A673 (cell line): ENCODE measurements at regions not wholly inside any gene's neighbourhood (a gene's known extent, or its start where the extent isn't known, plus 50 kb on each side); places are given as distances from the start of the nearest gene placed in this dataset.

Experiments used
- BruUV-seq: library from RNA; stranded (reverse); fragments of 400-500 nt; replicated peaks from 2 replicates; lab custom pipeline; 2021; lab: Mats Ljungman, UMichigan
- CTCF ChIA-PET: fragments of 300-600 bp; sonication (Branson Sonifier 250); formaldehyde crosslinking; loops from one replicate; lab custom pipeline; 2022; ENCODE audit warnings: antibody characterized with exemption; lab: Charles Lee
- POLR2A ChIA-PET: fragments of 300-600 bp; sonication (Branson Sonifier 250); formaldehyde crosslinking; loops from one replicate; lab custom pipeline; 2022; ENCODE audit warnings: antibody characterized with exemption; ENCODE audit not compliant: low non-redundant PET; lab: Charles Lee
- DNase-seq: peaks from one replicate; pipeline ENCODE4 v3.0.0-alpha.2; 2015; ENCODE audit warnings: low spot score
- H3K27ac ChIP-seq: fragments of 200-600 bp; sonication (generic); 2 replicates; pipeline ENCODE4 v1.5.1; 2016; ENCODE audit warnings: mixed run types, low read depth, mild to moderate bottlenecking, mixed read lengths, antibody characterized with exemption, low read length; ENCODE audit not compliant: poor library complexity, severe bottlenecking
- H3K27me3 ChIP-seq: fragments of 200-600 bp; sonication (generic); replicated peaks from 2 replicates; pipeline ENCODE4 v1.6.1; 2017; ENCODE audit warnings: mixed run types, low read depth, mild to moderate bottlenecking, mixed read lengths, antibody characterized with exemption, low read length; ENCODE audit not compliant: insufficient read depth, poor library complexity
- H3K36me3 ChIP-seq: fragments of 200-600 bp; sonication (generic); 2 replicates; pipeline ENCODE4 v1.6.1; 2016; ENCODE audit warnings: mixed run types, mild to moderate bottlenecking, mixed read lengths, antibody characterized with exemption, low read length; ENCODE audit not compliant: insufficient read depth, poor library complexity, severe bottlenecking
- H3K4me1 ChIP-seq: fragments of 200-600 bp; sonication (generic); 2 replicates; pipeline ENCODE4 v1.6.1; 2017; ENCODE audit warnings: mixed run types, mild to moderate bottlenecking, mixed read lengths, antibody characterized with exemption, low read length; ENCODE audit not compliant: insufficient read depth, poor library complexity, severe bottlenecking
- H3K4me3 ChIP-seq: fragments of 200-600 bp; sonication (generic); 2 replicates; pipeline ENCODE4 v1.5.1; 2016; ENCODE audit warnings: low read depth, mixed run types, mild to moderate bottlenecking, mixed read lengths, low read length; ENCODE audit not compliant: poor library complexity, severe bottlenecking
- H3K9me3 ChIP-seq: fragments of 200-600 bp; sonication (generic); 2 replicates; pipeline ENCODE4 v1.6.1; 2016; ENCODE audit warnings: mixed run types, low read depth, mild to moderate bottlenecking, mixed read lengths, antibody characterized with exemption, low read length; ENCODE audit not compliant: poor library complexity, severe bottlenecking
- CTCF ChIP-seq: fragments of 300-800, 200-600 bp; sonication (generic); conservative IDR thresholded peaks from 2 replicates; pipeline ENCODE4 v1.5.1; 2017; ENCODE audit warnings: low read depth, mild to moderate bottlenecking, antibody characterized with exemption, low read length, moderate library complexity, mixed read lengths
- EZH2 ChIP-seq: fragments of 200-600 bp; sonication (generic); IDR thresholded peaks from 2 replicates; pipeline ENCODE4 v1.6.1; 2017; ENCODE audit warnings: borderline replicate concordance, low read depth, mild to moderate bottlenecking, mixed read lengths, antibody characterized with exemption, low read length; ENCODE audit not compliant: poor library complexity, severe bottlenecking
- intact Hi-C: fragments of 100-400 bp; cut with micrococcal nuclease; formaldehyde crosslinking; loops from one replicate; pipeline ENCODE4 v1.10.0; 2022; ENCODE audit not compliant: unreplicated experiment

GRCh38 chr11:123249354-123249753, 54.3 kb upstream of the CLMP start:
- Histone ChIP-seq H3K4me3 (no peak overlapping the region), H3K9me3 (no peaks in the 10 kb centered on the region), H3K4me1 (peaks cover 21% of the 10 kb centered on the region), H3K27me3 (no peaks in the 10 kb centered on the region), H3K27ac (no peak overlapping the region), H3K36me3 (no peaks in the 10 kb centered on the region)
- intact Hi-C loops, result loop anchor here (2.0 kb wide), 1 partner anchor 229 kb away; no protein-coding TSS in a partner anchor
- BruUV-seq, result no TSS peak
- no peak for DNase-seq
- CTCF ChIA-PET, result interaction anchor here (1.2 kb wide), 1 partner anchor 12 kb away, joined by 3 read pairs; no protein-coding TSS in a partner anchor
- POLR2A ChIA-PET, result no interaction called here
- TF ChIP-seq EZH2 (no peak), CTCF (no peak)

- no peaks in the 10 kb centered on the region for H3K9me3 ChIP-seq
- no peak overlapping the region for H3K4me3 ChIP-seq
- CTCF ChIA-PET, result interaction anchor here (0.7 to 2.5 kb wide), 21 partner anchors 9 to 231 kb away, joined by 3 to 61 read pairs (median 4); partner anchors contain the start of gene HSPA8
- peaks cover 35% of the 10 kb centered on the region for H3K4me1 ChIP-seq
- POLR2A ChIA-PET, result no interaction called here
- DNase-seq, result no peak
- no peaks in the 10 kb centered on the region for H3K27me3 ChIP-seq
- TF ChIP-seq CTCF (no peak), EZH2 (no peak)
- no peaks in the 10 kb centered on the region for H3K36me3 ChIP-seq
- intact Hi-C loops, result loop anchor here (1.0 to 2.0 kb wide), 4 partner anchors 82 to 231 kb away; no protein-coding TSS in a partner anchor
- H3K27ac ChIP-seq, result no peak overlapping the region
- no TSS peak for BruUV-seq
Measured at GRCh38 chr11:123247813-123248379, 52.8 kb upstream of the CLMP start.

- Histone ChIP-seq H3K27me3 (no peaks in the 10 kb centered on the region), H3K27ac (no peak overlapping the region), H3K4me1 (peaks cover 40% of the 10 kb centered on the region), H3K4me3 (no peak overlapping the region), H3K36me3 (no peaks in the 10 kb centered on the region), H3K9me3 (no peaks in the 10 kb centered on the region)
- intact Hi-C loops, result loop anchor here (1.0 to 2.0 kb wide), 3 partner anchors 81 to 145 kb away; no protein-coding TSS in a partner anchor
- ChIA-PET POLR2A (interaction anchor here (0.6 kb wide), 1 partner anchor 49 kb away, joined by 3 read pairs; no protein-coding TSS in a partner anchor), CTCF (interaction anchor here (0.7 to 2.5 kb wide), 22 partner anchors 9 to 231 kb away, joined by 3 to 61 read pairs (median 4); partner anchors contain the start of gene HSPA8)
- DNase-seq, result no peak
- no TSS peak for BruUV-seq
- TF ChIP-seq CTCF (no peak), EZH2 (no peak)
Measured at GRCh38 chr11:123247496-123247799, 52.4 kb upstream of the CLMP start.
